T-helper 1 cell (primary cell): ENCODE measurements at regions not wholly inside any gene's neighbourhood (a gene's known extent, or its start where the extent isn't known, plus 50 kb on each side); places are given as distances from the start of the nearest gene placed in this dataset.
"Not testable (repeated sequence)": the region's sequence is repeated elsewhere in the genome, so short reads cannot be mapped to it uniquely, and the experiment has no call there.

ENCODE experiments used
- DNase-seq, 5 donors: peaks; one replicate each; pipeline ENCODE4 v3.0.0-alpha.2; 2012 to 2020

GRCh38 chr3:19825193-19825592 lies 108.8 kb downstream of the EFHB start:
- no peak for DNase-seq

GRCh38 chr3:19822805-19823204 lies 111.2 kb downstream of the EFHB start:
- no peak for DNase-seq

- no peak for DNase-seq
Measured at GRCh38 chr3:19816631-19817030, 117.4 kb downstream of the EFHB start.

- no peak for DNase-seq
Measured at GRCh38 chr3:19815805-19816204, 118.2 kb downstream of the EFHB start.

- not testable (repeated sequence) for DNase-seq
Measured at GRCh38 chr3:19813743-19814142, 120.3 kb downstream of the EFHB start.

- DNase-seq = no peak
Measured at GRCh38 chr3:19811689-19812088, 122.3 kb downstream of the EFHB start.

GRCh38 chr3:19808834-19809233 lies 125.2 kb downstream of the EFHB start:
- DNase-seq = no peak

- no peak for DNase-seq
Measured at GRCh38 chr3:19799887-19800286, 134.1 kb downstream of the EFHB start.

- no peak for DNase-seq
Measured at GRCh38 chr3:19799115-19799514, 134.9 kb downstream of the EFHB start.

GRCh38 chr3:19798324-19798723 lies 135.7 kb downstream of the EFHB start:
- DNase-seq = no peak

- DNase-seq = no peak
Measured at GRCh38 chr3:19792388-19792787, 141.6 kb downstream of the EFHB start.

- no peak for DNase-seq
Measured at GRCh38 chr3:19775765-19776164, 158.3 kb downstream of the EFHB start.

GRCh38 chr3:19769694-19770093 lies 164.3 kb downstream of the EFHB start:
- no peak for DNase-seq

GRCh38 chr3:19765954-19766353 lies 168.1 kb downstream of the EFHB start:
- DNase-seq = no peak

GRCh38 chr3:19757773-19758172 lies 176.2 kb downstream of the EFHB start:
- DNase-seq = no peak

- DNase-seq = no peak
Measured at GRCh38 chr3:19749448-19750017, 184.5 kb downstream of the EFHB start.

GRCh38 chr3:19748782-19749447 lies 185.1 kb downstream of the EFHB start:
- DNase-seq = no peak

GRCh38 chr3:19744047-19744446 lies 190.0 kb downstream of the EFHB start:
- DNase-seq = no peak

- DNase-seq = no peak
Measured at GRCh38 chr3:19742935-19743334, 191.1 kb downstream of the EFHB start.

GRCh38 chr3:19739504-19739903 lies 194.5 kb downstream of the EFHB start:
- no peak for DNase-seq

GRCh38 chr3:19738846-19739245 lies 195.2 kb downstream of the EFHB start:
- DNase-seq = no peak

GRCh38 chr3:19735111-19735510 lies 198.9 kb downstream of the EFHB start:
- no peak for DNase-seq

GRCh38 chr3:19734453-19734852 lies 199.6 kb downstream of the EFHB start:
- no peak for DNase-seq

- DNase-seq = no peak
Measured at GRCh38 chr3:19725000-19725399, 209.0 kb downstream of the EFHB start.

GRCh38 chr3:19717736-19718135 lies 216.3 kb downstream of the EFHB start:
- DNase-seq = no peak
